ENCODE measurements at regions not wholly inside any gene's neighbourhood (a gene's known extent, or its start where the extent isn't known, plus 50 kb on each side); places are given as distances from the start of the nearest gene placed in this dataset.

DNA sequence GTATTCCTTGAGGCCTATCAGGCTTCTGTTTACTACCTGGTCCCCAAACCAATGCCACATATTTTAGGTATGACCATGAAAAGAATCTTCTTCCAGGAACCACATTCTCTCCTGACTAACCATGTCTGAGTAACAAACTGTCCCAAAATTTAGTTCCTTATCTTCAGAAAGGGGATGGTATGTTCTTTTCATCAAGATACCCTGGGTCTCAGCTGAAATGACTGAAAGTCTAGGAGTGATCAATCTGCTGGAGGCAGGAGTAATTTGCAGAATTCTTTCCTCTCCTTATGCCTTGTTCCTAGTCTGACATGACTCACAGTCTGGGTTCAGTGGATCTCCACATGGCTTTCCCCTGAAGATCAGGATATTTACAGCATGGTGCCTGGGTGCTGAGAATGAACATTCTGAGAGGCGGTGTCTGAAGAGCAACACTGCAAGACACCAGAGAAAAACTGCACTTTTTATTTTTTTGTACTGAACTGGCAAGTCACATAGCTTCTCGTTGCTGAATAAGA is 665.5 kb downstream of the TLL1 start:
- Histone ChIP-seq H3K79me2 (ENCODE audit: control insufficient read depth, low read length) (no peaks in the 10 kb centered on the region), H3K27me3 (ENCODE audit: control insufficient read depth, low read length) (no peaks in the 10 kb centered on the region), H3K36me3 (ENCODE audit: control insufficient read depth, low read length) (no peaks in the 10 kb centered on the region), H3K27ac (ENCODE audit: low read depth, low read length) (no peak overlapping the region), H3K4me2 (ENCODE audit: low read length) (no peak overlapping the region), H3K4me3 (ENCODE audit: low read length) (no peak overlapping the region), H4K20me1 (ENCODE audit: control insufficient read depth, insufficient read depth, low read depth, low read length) (no peaks in the 10 kb centered on the region), H3K4me1 (ENCODE audit: control insufficient read depth, low read length) (no peaks in the 10 kb centered on the region), H3F3A (ENCODE audit: control insufficient read depth, insufficient read depth) (no peaks in the 10 kb centered on the region), H3K9me2 (replicated peaks; ENCODE audit: control insufficient read depth, low read length) (no peaks in the 10 kb centered on the region; the same call in 1 of the 2 replicates), H3K9me3 (ENCODE audit: control insufficient read depth, insufficient read depth, low read length) (peaks cover 3% of the 10 kb centered on the region; the same call in 1 of the 2 replicates)
- TF ChIP-seq, protein P1, sequence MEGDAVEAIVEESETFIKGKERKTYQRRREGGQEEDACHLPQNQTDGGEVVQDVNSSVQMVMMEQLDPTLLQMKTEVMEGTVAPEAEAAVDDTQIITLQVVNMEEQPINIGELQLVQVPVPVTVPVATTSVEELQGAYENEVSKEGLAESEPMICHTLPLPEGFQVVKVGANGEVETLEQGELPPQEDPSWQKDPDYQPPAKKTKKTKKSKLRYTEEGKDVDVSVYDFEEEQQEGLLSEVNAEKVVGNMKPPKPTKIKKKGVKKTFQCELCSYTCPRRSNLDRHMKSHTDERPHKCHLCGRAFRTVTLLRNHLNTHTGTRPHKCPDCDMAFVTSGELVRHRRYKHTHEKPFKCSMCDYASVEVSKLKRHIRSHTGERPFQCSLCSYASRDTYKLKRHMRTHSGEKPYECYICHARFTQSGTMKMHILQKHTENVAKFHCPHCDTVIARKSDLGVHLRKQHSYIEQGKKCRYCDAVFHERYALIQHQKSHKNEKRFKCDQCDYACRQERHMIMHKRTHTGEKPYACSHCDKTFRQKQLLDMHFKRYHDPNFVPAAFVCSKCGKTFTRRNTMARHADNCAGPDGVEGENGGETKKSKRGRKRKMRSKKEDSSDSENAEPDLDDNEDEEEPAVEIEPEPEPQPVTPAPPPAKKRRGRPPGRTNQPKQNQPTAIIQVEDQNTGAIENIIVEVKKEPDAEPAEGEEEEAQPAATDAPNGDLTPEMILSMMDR (IDR thresholded peaks at IDR 0.05; ENCODE audit: low read depth, low read length, poor library complexity, severe bottlenecking): no peak
- no peak for TF ChIP-seq EZH2phosphoT487 (IDR thresholded peaks at IDR 0.05; ENCODE audit: borderline replicate concordance, low read length)

DNA sequence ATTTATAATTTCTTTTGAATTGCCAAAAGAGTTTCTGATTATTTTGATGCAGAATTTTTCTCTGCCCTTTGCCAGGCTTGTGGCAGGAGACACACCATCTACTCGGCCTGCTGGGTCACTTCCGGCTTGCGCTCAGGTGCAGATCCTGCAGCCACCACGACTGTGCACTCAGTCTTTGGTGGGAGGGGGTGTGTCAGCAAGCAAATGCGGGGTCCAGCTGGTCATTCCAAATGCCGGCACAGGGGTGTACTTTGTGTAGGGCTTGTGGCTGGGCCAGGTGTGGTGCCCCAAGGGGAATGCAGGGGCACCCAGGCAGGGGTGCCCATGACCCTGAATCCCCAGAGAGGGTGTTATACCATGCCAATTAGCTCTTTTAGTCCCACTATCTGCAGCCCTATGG is 673.0 kb downstream of the TLL1 start:
- H3F3A ChIP-seq (ENCODE audit: control insufficient read depth, insufficient read depth): no peaks in the 10 kb centered on the region
- no peaks in the 10 kb centered on the region for H3K79me2 ChIP-seq (ENCODE audit: control insufficient read depth, low read length)
- no peaks in the 10 kb centered on the region for H4K20me1 ChIP-seq (ENCODE audit: control insufficient read depth, insufficient read depth, low read depth, low read length)
- no peaks in the 10 kb centered on the region for H3K36me3 ChIP-seq (ENCODE audit: control insufficient read depth, low read length)
- H3K9me2 ChIP-seq (replicated peaks; ENCODE audit: control insufficient read depth, low read length): no peaks in the 10 kb centered on the region
- no peak overlapping the region for H3K4me2 ChIP-seq (ENCODE audit: low read length)
- H3K4me3 ChIP-seq (ENCODE audit: low read length): no peak overlapping the region
- H3K27ac ChIP-seq (ENCODE audit: low read depth, low read length): no peak overlapping the region
- peaks cover 3% of the 10 kb centered on the region; the same call in 1 of the 2 replicates for H3K9me3 ChIP-seq (ENCODE audit: control insufficient read depth, insufficient read depth, low read length)
- H3K4me1 ChIP-seq (ENCODE audit: control insufficient read depth, low read length): no peaks in the 10 kb centered on the region
- H3K27me3 ChIP-seq (ENCODE audit: control insufficient read depth, low read length): no peaks in the 10 kb centered on the region
- TF ChIP-seq, protein P1 (IDR thresholded peaks at IDR 0.05; ENCODE audit: low read depth, low read length, poor library complexity, severe bottlenecking): no peak
- no peak for TF ChIP-seq EZH2phosphoT487 (IDR thresholded peaks at IDR 0.05; ENCODE audit: borderline replicate concordance, low read length)

DNA sequence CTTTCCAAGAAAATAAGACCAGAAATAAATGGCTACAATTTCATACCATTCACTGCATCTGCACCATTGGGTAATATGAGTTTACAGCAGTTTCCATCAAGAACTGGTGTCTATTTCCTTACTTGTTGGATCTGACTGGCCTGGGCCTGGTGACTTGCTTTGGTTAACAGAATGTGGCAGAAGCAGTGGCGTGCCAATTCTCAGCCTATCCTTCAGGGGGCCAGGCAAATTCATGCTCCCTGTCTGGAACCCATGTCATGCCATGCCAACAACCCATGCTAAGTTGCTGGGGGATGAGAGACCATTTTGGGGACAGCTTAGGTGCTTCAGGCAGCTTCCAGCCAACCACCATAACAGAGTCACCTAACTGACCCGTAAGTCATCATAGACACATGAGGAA is 656.7 kb downstream of the SPOCK3 start:
- TF ChIP-seq EZH2phosphoT487 (IDR thresholded peaks at IDR 0.05; ENCODE audit: borderline replicate concordance, low read length): no peak
- TF ChIP-seq, protein P1 (IDR thresholded peaks at IDR 0.05; ENCODE audit: low read depth, low read length, poor library complexity, severe bottlenecking): no peak
- no peaks in the 10 kb centered on the region for H4K20me1 ChIP-seq (ENCODE audit: control insufficient read depth, insufficient read depth, low read depth, low read length)

More for the DNA sequence above, 656.7 kb downstream of the SPOCK3 start:
- no peak overlapping the region for H3K4me3 ChIP-seq (ENCODE audit: low read length)
- no peaks in the 10 kb centered on the region for H3F3A ChIP-seq (ENCODE audit: control insufficient read depth, insufficient read depth)
- no peaks in the 10 kb centered on the region for H3K9me2 ChIP-seq (replicated peaks; ENCODE audit: control insufficient read depth, low read length)
- no peak overlapping the region for H3K4me2 ChIP-seq (ENCODE audit: low read length)
- no peaks in the 10 kb centered on the region for H3K9me3 ChIP-seq (ENCODE audit: control insufficient read depth, insufficient read depth, low read length)
- no peaks in the 10 kb centered on the region for H3K79me2 ChIP-seq (ENCODE audit: control insufficient read depth, low read length)
- no peaks in the 10 kb centered on the region for H3K4me1 ChIP-seq (ENCODE audit: control insufficient read depth, low read length)
- H3K27me3 ChIP-seq (ENCODE audit: control insufficient read depth, low read length): no peaks in the 10 kb centered on the region
- H3K36me3 ChIP-seq (ENCODE audit: control insufficient read depth, low read length): no peaks in the 10 kb centered on the region
- H3K27ac ChIP-seq (ENCODE audit: low read depth, low read length): no peak overlapping the region
